ENCODE measurements at regions not wholly inside any gene's neighbourhood (a gene's known extent, or its start where the extent isn't known, plus 50 kb on each side); places are given as distances from the start of the nearest gene placed in this dataset.

GRCh38 chr2:172299741-172300140, 127.6 kb upstream of the ITGA6 start:
- no peak for DNase-seq (ENCODE audit: low spot score)
- WGBS, 2 donors (ENCODE audit: extremely low coverage in 2 of 2, insufficient read length in 2 of 2, insufficient replicate concordance in 1 of 2), result no CpG with 5 or more reads among the region's 5 CpGs

GRCh38 chr2:172300851-172301250, 126.5 kb upstream of the ITGA6 start:
- Histone ChIP-seq H2AFZ (ENCODE audit: low read length) (no peak overlapping the region), H3K9ac (ENCODE audit: low read depth, low read length, poor library complexity) (no peak overlapping the region), H3K4me3 (ENCODE audit: low read length in 2 of 2) (no peak overlapping the region), H3K27me3 (ENCODE audit: control insufficient read depth in 3 of 3, insufficient read depth in 3 of 3, low read depth in 1 of 3, low read length in 3 of 3) (peaks cover 0 to 2% (median 0%) of the 10 kb centered on the region in 3 experiments), H2BK12ac (ENCODE audit: low read length) (no peak overlapping the region), H3K36me3 (replicated peaks in 1 of 2; ENCODE audit: control insufficient read depth in 2 of 2, insufficient read depth in 2 of 2, low read length in 2 of 2) (no peaks in the 10 kb centered on the region), H3K18ac (ENCODE audit: low read length) (no peak overlapping the region), H3K23ac (ENCODE audit: low read depth, low read length, poor library complexity) (no peak overlapping the region), H3K79me1 (ENCODE audit: low read depth, low read length) (no peaks in the 10 kb centered on the region), H3K4ac (ENCODE audit: low read length) (no peak overlapping the region), H4K8ac (ENCODE audit: low read depth, low read length) (no peak overlapping the region), H3K9me3 (replicated peaks in 1 of 2; ENCODE audit: control insufficient read depth in 2 of 2, insufficient read depth in 1 of 2, low read depth in 1 of 2, low read length in 2 of 2) (no peaks in the 10 kb centered on the region), H3K4me1 (ENCODE audit: control insufficient read depth in 2 of 2, insufficient read depth in 1 of 2, low read depth in 1 of 2, low read length in 2 of 2) (peaks cover 0 to 1% of the 10 kb centered on the region in 2 donors), H3K4me2 (ENCODE audit: insufficient read depth, low read length, poor library complexity, severe bottlenecking) (no peak overlapping the region), H3K27ac (replicated peaks; ENCODE audit: low read length) (no peak overlapping the region), H2BK120ac (ENCODE audit: low read depth, low read length) (no peak overlapping the region), H3K14ac (ENCODE audit: low read length) (no peak overlapping the region), H2BK5ac (ENCODE audit: low read length) (no peak overlapping the region), H2BK15ac (ENCODE audit: low read length) (no peak overlapping the region), H2AK5ac (ENCODE audit: low read depth, low read length) (no peak overlapping the region), H4K91ac (ENCODE audit: low read depth, low read length, poor library complexity) (no peak overlapping the region)
- WGBS, 2 donors (ENCODE audit: extremely low coverage in 2 of 2, insufficient read length in 2 of 2, insufficient replicate concordance in 1 of 2), result no CpG with 5 or more reads among the region's 4 CpGs
- DNase-seq (ENCODE audit: low spot score), result no peak

More at GRCh38 chr2:172299741-172300140, 127.6 kb upstream of the ITGA6 start:
- H3K23ac ChIP-seq (ENCODE audit: low read depth, low read length, poor library complexity), result no peak overlapping the region
- H3K9ac ChIP-seq (ENCODE audit: low read depth, low read length, poor library complexity), result no peak overlapping the region
- no peak overlapping the region for H3K18ac ChIP-seq (ENCODE audit: low read length)
- H2BK15ac ChIP-seq (ENCODE audit: low read length), result no peak overlapping the region
- H3K9me3 ChIP-seq (replicated peaks in 1 of 2; ENCODE audit: control insufficient read depth in 2 of 2, insufficient read depth in 1 of 2, low read depth in 1 of 2, low read length in 2 of 2), result no peaks in the 10 kb centered on the region
- H3K4me1 ChIP-seq (ENCODE audit: control insufficient read depth in 2 of 2, insufficient read depth in 1 of 2, low read depth in 1 of 2, low read length in 2 of 2), result peaks cover 0 to 1% of the 10 kb centered on the region in 2 donors
- no peaks in the 10 kb centered on the region for H3K36me3 ChIP-seq (replicated peaks in 1 of 2; ENCODE audit: control insufficient read depth in 2 of 2, insufficient read depth in 2 of 2, low read length in 2 of 2)
- no peak overlapping the region for H4K91ac ChIP-seq (ENCODE audit: low read depth, low read length, poor library complexity)
- no peak overlapping the region for H3K14ac ChIP-seq (ENCODE audit: low read length)
- no peak overlapping the region for H2BK5ac ChIP-seq (ENCODE audit: low read length)
- H4K8ac ChIP-seq (ENCODE audit: low read depth, low read length), result no peak overlapping the region
- no peak overlapping the region for H3K27ac ChIP-seq (replicated peaks; ENCODE audit: low read length)
- H3K4ac ChIP-seq (ENCODE audit: low read length), result no peak overlapping the region
- no peak overlapping the region for H3K4me3 ChIP-seq (ENCODE audit: low read length in 2 of 2)
- no peak overlapping the region for H2AK5ac ChIP-seq (ENCODE audit: low read depth, low read length)
- no peaks in the 10 kb centered on the region for H3K79me1 ChIP-seq (ENCODE audit: low read depth, low read length)
- no peak overlapping the region for H2BK12ac ChIP-seq (ENCODE audit: low read length)
- H2BK120ac ChIP-seq (ENCODE audit: low read depth, low read length), result no peak overlapping the region
- no peak overlapping the region for H2AFZ ChIP-seq (ENCODE audit: low read length)
- H3K27me3 ChIP-seq (ENCODE audit: control insufficient read depth in 3 of 3, insufficient read depth in 3 of 3, low read depth in 1 of 3, low read length in 3 of 3), result peaks cover 0 to 4% (median 0%) of the 10 kb centered on the region in 3 experiments
- H3K4me2 ChIP-seq (ENCODE audit: insufficient read depth, low read length, poor library complexity, severe bottlenecking), result no peak overlapping the region

- no peak overlapping the region for H2AK5ac ChIP-seq (ENCODE audit: low read depth, low read length)
- no peak overlapping the region for H3K4ac ChIP-seq (ENCODE audit: low read length)
- no peak overlapping the region for H3K23ac ChIP-seq (ENCODE audit: low read depth, low read length, poor library complexity)
- no peak overlapping the region for H3K27ac ChIP-seq (replicated peaks; ENCODE audit: low read length)
- H3K4me2 ChIP-seq (ENCODE audit: insufficient read depth, low read length, poor library complexity, severe bottlenecking), result no peak overlapping the region
- no peaks in the 10 kb centered on the region for H3K79me1 ChIP-seq (ENCODE audit: low read depth, low read length)
- H3K14ac ChIP-seq (ENCODE audit: low read length), result no peak overlapping the region
- H2AFZ ChIP-seq (ENCODE audit: low read length), result no peak overlapping the region
- no peak overlapping the region for H3K9ac ChIP-seq (ENCODE audit: low read depth, low read length, poor library complexity)
- peaks cover 0 to 2% of the 10 kb centered on the region in 2 donors for H3K4me1 ChIP-seq (ENCODE audit: control insufficient read depth in 2 of 2, insufficient read depth in 1 of 2, low read depth in 1 of 2, low read length in 2 of 2)
- H2BK12ac ChIP-seq (ENCODE audit: low read length), result no peak overlapping the region
- H2BK120ac ChIP-seq (ENCODE audit: low read depth, low read length), result no peak overlapping the region
- no peak overlapping the region for H2BK5ac ChIP-seq (ENCODE audit: low read length)
- H3K36me3 ChIP-seq (replicated peaks in 1 of 2; ENCODE audit: control insufficient read depth in 2 of 2, insufficient read depth in 2 of 2, low read length in 2 of 2), result no peaks in the 10 kb centered on the region
- H3K18ac ChIP-seq (ENCODE audit: low read length), result no peak overlapping the region
- WGBS, 2 donors (ENCODE audit: extremely low coverage in 2 of 2, insufficient read length in 2 of 2, insufficient replicate concordance in 1 of 2), result no CpG with 5 or more reads among the region's 3 CpGs
- no peak overlapping the region for H3K4me3 ChIP-seq (ENCODE audit: low read length in 2 of 2)
- H3K9me3 ChIP-seq (replicated peaks in 1 of 2; ENCODE audit: control insufficient read depth in 2 of 2, insufficient read depth in 1 of 2, low read depth in 1 of 2, low read length in 2 of 2), result no peaks in the 10 kb centered on the region
- H2BK15ac ChIP-seq (ENCODE audit: low read length), result no peak overlapping the region
- H4K8ac ChIP-seq (ENCODE audit: low read depth, low read length), result no peak overlapping the region
- DNase-seq (ENCODE audit: low spot score), result no peak
- H4K91ac ChIP-seq (ENCODE audit: low read depth, low read length, poor library complexity), result no peak overlapping the region
- no peaks in the 10 kb centered on the region for H3K27me3 ChIP-seq (ENCODE audit: control insufficient read depth in 3 of 3, insufficient read depth in 3 of 3, low read depth in 1 of 3, low read length in 3 of 3)
Observed at GRCh38 chr2:172305066-172305465, 122.3 kb upstream of the ITGA6 start.

GRCh38 chr2:172307800-172308199, 119.6 kb upstream of the ITGA6 start:
- no peak overlapping the region for H3K4ac ChIP-seq (ENCODE audit: low read length)
- H4K91ac ChIP-seq (ENCODE audit: low read depth, low read length, poor library complexity), result no peak overlapping the region
- DNase-seq (ENCODE audit: low spot score), result no peak
- no peak overlapping the region for H3K4me3 ChIP-seq (ENCODE audit: low read length in 2 of 2)
- H2BK12ac ChIP-seq (ENCODE audit: low read length), result no peak overlapping the region
- H2BK5ac ChIP-seq (ENCODE audit: low read length), result no peak overlapping the region
- no peak overlapping the region for H3K27ac ChIP-seq (replicated peaks; ENCODE audit: low read length)
- H3K79me1 ChIP-seq (ENCODE audit: low read depth, low read length), result no peaks in the 10 kb centered on the region
- no peaks in the 10 kb centered on the region for H3K27me3 ChIP-seq (ENCODE audit: control insufficient read depth in 3 of 3, insufficient read depth in 3 of 3, low read depth in 1 of 3, low read length in 3 of 3)
- no peak overlapping the region for H2BK15ac ChIP-seq (ENCODE audit: low read length)
- H3K9me3 ChIP-seq (replicated peaks in 1 of 2; ENCODE audit: control insufficient read depth in 2 of 2, insufficient read depth in 1 of 2, low read depth in 1 of 2, low read length in 2 of 2), result no peaks in the 10 kb centered on the region
- peaks cover 0 to 2% of the 10 kb centered on the region in 2 donors for H3K4me1 ChIP-seq (ENCODE audit: control insufficient read depth in 2 of 2, insufficient read depth in 1 of 2, low read depth in 1 of 2, low read length in 2 of 2)
- no peak overlapping the region for H4K8ac ChIP-seq (ENCODE audit: low read depth, low read length)
- no peak overlapping the region for H2AK5ac ChIP-seq (ENCODE audit: low read depth, low read length)
- peak overlapping the region; percentile 35 for H2AFZ ChIP-seq (ENCODE audit: low read length)
- no peak overlapping the region for H3K14ac ChIP-seq (ENCODE audit: low read length)
- no peaks in the 10 kb centered on the region for H3K36me3 ChIP-seq (replicated peaks in 1 of 2; ENCODE audit: control insufficient read depth in 2 of 2, insufficient read depth in 2 of 2, low read length in 2 of 2)
- WGBS, 2 donors (ENCODE audit: extremely low coverage in 2 of 2, insufficient read length in 2 of 2, insufficient replicate concordance in 1 of 2), result no CpG with 5 or more reads among the region's 1 CpG
- H2BK120ac ChIP-seq (ENCODE audit: low read depth, low read length), result no peak overlapping the region
- H3K4me2 ChIP-seq (ENCODE audit: insufficient read depth, low read length, poor library complexity, severe bottlenecking), result no peak overlapping the region
- no peak overlapping the region for H3K9ac ChIP-seq (ENCODE audit: low read depth, low read length, poor library complexity)
- no peak overlapping the region for H3K23ac ChIP-seq (ENCODE audit: low read depth, low read length, poor library complexity)
- no peak overlapping the region for H3K18ac ChIP-seq (ENCODE audit: low read length)
